ENCODE measurements at regions not wholly inside any gene's neighbourhood (a gene's known extent, or its start where the extent isn't known, plus 50 kb on each side); places are given as distances from the start of the nearest gene placed in this dataset.

DNA sequence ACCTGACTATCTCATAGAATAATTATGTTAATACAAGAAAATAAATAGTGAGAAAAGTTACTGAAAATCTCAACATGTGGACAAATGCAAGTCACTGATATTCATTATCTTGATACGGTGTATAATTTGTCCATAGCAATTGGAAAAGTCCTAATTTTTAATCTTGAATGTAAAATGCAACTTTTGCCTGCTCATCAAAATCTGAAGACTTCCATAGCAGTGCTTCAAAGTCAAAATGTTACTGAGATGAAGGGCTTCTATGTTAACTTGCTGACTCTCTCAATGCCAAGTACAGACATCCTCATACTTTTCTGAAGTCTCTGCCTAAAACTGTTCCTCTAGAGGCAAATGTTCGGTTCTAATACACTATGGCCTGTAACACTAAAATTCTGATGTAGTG, 1300.1 kb upstream of the EPHA6 start:
- TF ChIP-seq, protein P1, sequence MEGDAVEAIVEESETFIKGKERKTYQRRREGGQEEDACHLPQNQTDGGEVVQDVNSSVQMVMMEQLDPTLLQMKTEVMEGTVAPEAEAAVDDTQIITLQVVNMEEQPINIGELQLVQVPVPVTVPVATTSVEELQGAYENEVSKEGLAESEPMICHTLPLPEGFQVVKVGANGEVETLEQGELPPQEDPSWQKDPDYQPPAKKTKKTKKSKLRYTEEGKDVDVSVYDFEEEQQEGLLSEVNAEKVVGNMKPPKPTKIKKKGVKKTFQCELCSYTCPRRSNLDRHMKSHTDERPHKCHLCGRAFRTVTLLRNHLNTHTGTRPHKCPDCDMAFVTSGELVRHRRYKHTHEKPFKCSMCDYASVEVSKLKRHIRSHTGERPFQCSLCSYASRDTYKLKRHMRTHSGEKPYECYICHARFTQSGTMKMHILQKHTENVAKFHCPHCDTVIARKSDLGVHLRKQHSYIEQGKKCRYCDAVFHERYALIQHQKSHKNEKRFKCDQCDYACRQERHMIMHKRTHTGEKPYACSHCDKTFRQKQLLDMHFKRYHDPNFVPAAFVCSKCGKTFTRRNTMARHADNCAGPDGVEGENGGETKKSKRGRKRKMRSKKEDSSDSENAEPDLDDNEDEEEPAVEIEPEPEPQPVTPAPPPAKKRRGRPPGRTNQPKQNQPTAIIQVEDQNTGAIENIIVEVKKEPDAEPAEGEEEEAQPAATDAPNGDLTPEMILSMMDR (IDR thresholded peaks at IDR 0.05): no peak
- TF ChIP-seq POLR2A (IDR thresholded peaks at IDR 0.05): no peak
